ENCODE measurements at regions not wholly inside any gene's neighbourhood (a gene's known extent, or its start where the extent isn't known, plus 50 kb on each side); places are given as distances from the start of the nearest gene placed in this dataset.
"Not testable (repeated sequence)": the region's sequence is repeated elsewhere in the genome, so short reads cannot be mapped to it uniquely, and the experiment has no call there.

- DNase-seq (no peak), ATAC-seq (replicated peaks) (no peak)
- no peaks in the 10 kb centered on the region for H3K27me3 Mint-ChIP-seq
- H3K4me3 Mint-ChIP-seq: no peak overlapping the region
- H3K4me1 Mint-ChIP-seq (ENCODE audit: low read depth in 2 of 2): no peaks in the 10 kb centered on the region
- H3K27ac Mint-ChIP-seq: no peak overlapping the region
- H3K36me3 Mint-ChIP-seq (ENCODE audit: insufficient read depth): no peaks in the 10 kb centered on the region
- no peaks in the 10 kb centered on the region for H3K9me3 Mint-ChIP-seq
Measured at GRCh38 chrX:40385256-40385655, 195.5 kb upstream of the ATP6AP2 start.

DNA sequence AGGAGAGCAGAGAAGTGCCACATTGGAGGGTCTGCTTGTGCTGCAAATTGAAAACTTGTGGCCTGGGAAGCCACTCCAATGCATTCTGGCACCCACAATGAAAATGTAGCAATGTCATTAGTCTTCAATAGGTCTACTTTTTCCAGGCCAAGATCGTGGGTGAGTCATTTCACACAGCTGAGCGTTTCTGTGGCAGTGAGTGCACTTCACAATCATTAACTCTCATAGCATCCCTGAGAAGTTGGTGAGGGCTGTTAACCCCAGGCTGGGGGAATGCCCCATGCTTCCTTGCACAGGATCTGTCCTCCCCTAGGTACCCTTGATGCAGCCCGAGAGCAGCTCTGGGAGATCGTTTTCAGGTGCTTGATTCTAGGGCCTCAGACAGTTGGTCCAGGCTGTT lies 196.8 kb upstream of the ATP6AP2 start:
- no peak overlapping the region for H3K27ac Mint-ChIP-seq
- H3K4me1 Mint-ChIP-seq (ENCODE audit: low read depth in 2 of 2): no peaks in the 10 kb centered on the region
- ATAC-seq (replicated peaks) (no peak), DNase-seq (no peak)
- H3K36me3 Mint-ChIP-seq (ENCODE audit: insufficient read depth): no peaks in the 10 kb centered on the region
- no peaks in the 10 kb centered on the region for H3K9me3 Mint-ChIP-seq
- no peak overlapping the region for H3K4me3 Mint-ChIP-seq
- H3K27me3 Mint-ChIP-seq: no peaks in the 10 kb centered on the region

- no peaks in the 10 kb centered on the region for H3K9me3 Mint-ChIP-seq
- H3K36me3 Mint-ChIP-seq (ENCODE audit: insufficient read depth): no peaks in the 10 kb centered on the region
- H3K4me1 Mint-ChIP-seq (ENCODE audit: low read depth in 2 of 2): no peaks in the 10 kb centered on the region
- H3K4me3 Mint-ChIP-seq: no peak overlapping the region
- no peaks in the 10 kb centered on the region for H3K27me3 Mint-ChIP-seq
- DNase-seq (no peak), ATAC-seq (replicated peaks) (no peak)
- H3K27ac Mint-ChIP-seq: no peak overlapping the region
Measured at GRCh38 chrX:40383360-40383759, 197.4 kb upstream of the ATP6AP2 start.

DNA sequence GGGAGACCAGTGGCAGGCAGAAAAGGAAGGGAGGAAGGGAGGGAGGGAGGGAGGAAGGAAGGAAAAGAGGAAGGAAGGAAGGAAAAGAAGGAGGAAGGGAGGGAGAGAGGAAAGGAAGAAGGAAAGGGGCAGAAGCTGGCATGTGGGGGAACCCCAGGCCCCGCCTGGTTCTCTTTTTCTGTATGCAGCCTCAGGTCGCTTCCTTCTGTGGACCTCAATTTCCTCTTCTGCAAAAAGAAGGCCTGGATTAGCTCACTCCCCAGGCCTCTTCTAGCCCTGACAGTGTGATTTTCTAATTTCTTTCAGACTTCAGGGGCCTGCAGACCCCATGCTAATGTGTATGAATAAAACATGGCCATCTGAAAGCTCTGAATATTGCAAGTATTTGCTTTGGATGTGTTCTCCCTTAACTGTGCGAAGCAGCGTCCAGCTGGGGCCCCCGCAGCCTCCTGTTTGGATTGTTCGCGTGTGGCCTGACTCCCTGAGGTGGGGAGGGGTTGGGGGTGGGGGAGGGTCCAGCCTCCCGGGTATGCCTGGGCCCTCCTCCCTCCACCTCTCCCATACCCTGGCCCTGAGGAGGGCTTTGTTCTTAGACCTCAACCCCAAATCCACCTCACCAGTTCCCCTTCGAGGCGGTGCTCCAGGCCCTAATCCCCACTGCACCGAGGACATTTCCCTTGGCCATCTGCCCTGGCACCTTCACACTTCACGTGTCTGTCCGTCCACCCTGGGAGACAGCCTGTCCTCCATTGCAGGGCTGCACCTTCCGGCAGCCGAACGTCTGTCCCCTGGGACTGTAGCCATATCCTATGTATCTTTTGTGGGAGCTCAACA lies 199.9 kb upstream of the ATP6AP2 start:
- H3K4me1 Mint-ChIP-seq (ENCODE audit: low read depth in 2 of 2): no peaks in the 10 kb centered on the region
- H3K27me3 Mint-ChIP-seq: no peaks in the 10 kb centered on the region
- H3K36me3 Mint-ChIP-seq (ENCODE audit: insufficient read depth): no peaks in the 10 kb centered on the region
- H3K4me3 Mint-ChIP-seq: no peak overlapping the region
- DNase-seq (no peak), ATAC-seq (replicated peaks) (no peak)
- H3K27ac Mint-ChIP-seq: no peak overlapping the region
- H3K9me3 Mint-ChIP-seq: no peaks in the 10 kb centered on the region

GRCh38 chrX:40377684-40378083 lies 203.1 kb upstream of the ATP6AP2 start:
- Mint-ChIP-seq H3K27me3 (no peaks in the 10 kb centered on the region), H3K4me1 (ENCODE audit: low read depth in 2 of 2) (no peaks in the 10 kb centered on the region), H3K9me3 (no peaks in the 10 kb centered on the region), H3K27ac (no peak overlapping the region), H3K36me3 (ENCODE audit: insufficient read depth) (no peaks in the 10 kb centered on the region), H3K4me3 (no peak overlapping the region)
- ATAC-seq (replicated peaks) (no peak), DNase-seq (no peak)

- Mint-ChIP-seq H3K4me3 (no peak overlapping the region), H3K27me3 (no peaks in the 10 kb centered on the region), H3K4me1 (ENCODE audit: low read depth in 2 of 2) (no peaks in the 10 kb centered on the region), H3K36me3 (ENCODE audit: insufficient read depth) (no peaks in the 10 kb centered on the region), H3K9me3 (no peaks in the 10 kb centered on the region), H3K27ac (no peak overlapping the region)
- no peak for ATAC-seq (replicated peaks)
- no peak for DNase-seq
Measured at GRCh38 chrX:40374486-40374885, 206.3 kb upstream of the ATP6AP2 start.

DNA sequence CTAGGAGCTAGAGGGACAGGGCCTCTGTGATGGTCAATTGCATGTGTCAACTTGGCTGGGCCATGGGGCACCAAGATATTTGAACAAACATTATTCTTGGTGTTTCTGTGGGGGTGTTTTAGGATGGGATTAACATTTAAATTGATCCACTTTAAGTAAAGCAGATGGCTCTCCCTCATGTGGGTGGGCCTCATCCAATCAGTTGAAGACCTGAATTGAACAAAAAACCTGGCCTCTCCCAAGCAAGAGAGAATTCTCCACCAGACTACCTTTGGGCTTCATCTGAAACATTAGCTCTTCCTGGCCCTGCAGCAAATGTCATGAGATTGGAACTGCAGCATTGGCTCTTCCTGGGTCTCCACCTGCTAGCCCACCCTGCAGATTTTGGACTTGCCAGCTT lies 207.1 kb upstream of the ATP6AP2 start:
- H3K9me3 Mint-ChIP-seq: no peaks in the 10 kb centered on the region
- ATAC-seq (replicated peaks) (no peak), DNase-seq (no peak)
- H3K27me3 Mint-ChIP-seq: no peaks in the 10 kb centered on the region
- H3K4me3 Mint-ChIP-seq: no peak overlapping the region
- no peaks in the 10 kb centered on the region for H3K4me1 Mint-ChIP-seq (ENCODE audit: low read depth in 2 of 2)
- no peak overlapping the region for H3K27ac Mint-ChIP-seq
- H3K36me3 Mint-ChIP-seq (ENCODE audit: insufficient read depth): no peaks in the 10 kb centered on the region

- Mint-ChIP-seq H3K27ac (no peak overlapping the region), H3K27me3 (no peaks in the 10 kb centered on the region), H3K36me3 (ENCODE audit: insufficient read depth) (no peaks in the 10 kb centered on the region), H3K9me3 (no peaks in the 10 kb centered on the region), H3K4me3 (no peak overlapping the region), H3K4me1 (ENCODE audit: low read depth in 2 of 2) (no peaks in the 10 kb centered on the region)
- ATAC-seq (replicated peaks) (no peak), DNase-seq (no peak)
Measured at GRCh38 chrX:40373025-40373424, 207.7 kb upstream of the ATP6AP2 start.

- H3K27me3 Mint-ChIP-seq: no peaks in the 10 kb centered on the region
- H3K27ac Mint-ChIP-seq: no peak overlapping the region
- no peaks in the 10 kb centered on the region for H3K9me3 Mint-ChIP-seq
- H3K4me3 Mint-ChIP-seq: no peak overlapping the region
- H3K4me1 Mint-ChIP-seq (ENCODE audit: low read depth in 2 of 2): no peaks in the 10 kb centered on the region
- ATAC-seq (replicated peaks) (no peak), DNase-seq (no peak)
- H3K36me3 Mint-ChIP-seq (ENCODE audit: insufficient read depth): no peaks in the 10 kb centered on the region
Measured at GRCh38 chrX:40371376-40371775, 209.4 kb upstream of the ATP6AP2 start.

GRCh38 chrX:40368611-40369061 lies 212.1 kb upstream of the ATP6AP2 start:
- ATAC-seq (replicated peaks): no peak
- Mint-ChIP-seq H3K4me1 (ENCODE audit: low read depth in 2 of 2) (no peaks in the 10 kb centered on the region), H3K27me3 (no peaks in the 10 kb centered on the region), H3K4me3 (no peak overlapping the region), H3K9me3 (no peaks in the 10 kb centered on the region), H3K36me3 (ENCODE audit: insufficient read depth) (no peaks in the 10 kb centered on the region), H3K27ac (no peak overlapping the region)
- no peak for DNase-seq

DNA sequence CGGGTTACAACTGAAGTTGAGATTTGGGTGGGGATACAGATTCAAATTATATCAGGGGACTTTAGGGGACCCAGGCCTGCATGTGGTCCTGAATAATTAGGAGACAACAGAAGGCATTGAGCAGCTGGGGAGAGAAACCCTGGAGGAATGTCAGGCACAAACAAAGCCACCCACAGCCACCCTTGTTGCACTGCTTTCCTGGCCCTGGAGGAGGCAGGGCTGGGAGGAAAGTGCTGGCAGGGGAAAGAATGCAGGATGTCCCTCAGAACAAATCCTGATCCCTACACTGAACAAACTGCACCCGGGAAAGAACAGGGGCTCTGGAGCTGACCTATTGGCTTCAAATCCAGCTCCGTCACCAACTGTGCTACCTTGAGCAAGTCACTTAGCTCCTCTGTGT lies 214.1 kb upstream of the ATP6AP2 start:
- no peaks in the 10 kb centered on the region for H3K36me3 Mint-ChIP-seq (ENCODE audit: insufficient read depth)
- no peaks in the 10 kb centered on the region for H3K9me3 Mint-ChIP-seq
- H3K27ac Mint-ChIP-seq: no peak overlapping the region
- DNase-seq (no peak), ATAC-seq (replicated peaks) (no peak)
- no peaks in the 10 kb centered on the region for H3K27me3 Mint-ChIP-seq
- no peak overlapping the region for H3K4me3 Mint-ChIP-seq
- no peaks in the 10 kb centered on the region for H3K4me1 Mint-ChIP-seq (ENCODE audit: low read depth in 2 of 2)

DNA sequence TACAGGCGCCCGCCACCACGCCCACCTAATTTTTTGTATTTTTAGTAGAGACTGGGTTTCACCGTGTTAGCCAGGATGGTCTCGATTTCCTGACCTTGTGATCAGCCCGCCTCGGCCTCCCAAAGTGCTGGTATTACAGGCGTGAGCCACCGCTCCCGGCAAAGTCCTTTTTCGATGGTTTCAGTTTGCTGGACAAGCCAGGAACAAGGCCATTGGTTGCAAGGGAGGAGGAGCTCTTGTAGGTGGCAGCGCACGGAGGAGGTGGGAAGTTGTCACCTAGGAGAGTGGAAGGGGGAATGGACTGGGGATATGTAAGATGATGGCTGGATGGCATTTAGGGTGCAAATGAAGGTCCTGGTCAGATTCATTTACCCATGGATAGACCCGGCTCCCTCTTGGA lies 218.5 kb upstream of the ATP6AP2 start:
- ATAC-seq (replicated peaks); H3K4me3 Mint-ChIP-seq; DNase-seq; H3K4me1 Mint-ChIP-seq (ENCODE audit: low read depth in 2 of 2); H3K9me3 Mint-ChIP-seq; H3K27me3 Mint-ChIP-seq; H3K36me3 Mint-ChIP-seq (ENCODE audit: insufficient read depth): not testable (repeated sequence)
- peak overlapping the region in 1 of 2 donors; percentile 47 for H3K27ac Mint-ChIP-seq

DNA sequence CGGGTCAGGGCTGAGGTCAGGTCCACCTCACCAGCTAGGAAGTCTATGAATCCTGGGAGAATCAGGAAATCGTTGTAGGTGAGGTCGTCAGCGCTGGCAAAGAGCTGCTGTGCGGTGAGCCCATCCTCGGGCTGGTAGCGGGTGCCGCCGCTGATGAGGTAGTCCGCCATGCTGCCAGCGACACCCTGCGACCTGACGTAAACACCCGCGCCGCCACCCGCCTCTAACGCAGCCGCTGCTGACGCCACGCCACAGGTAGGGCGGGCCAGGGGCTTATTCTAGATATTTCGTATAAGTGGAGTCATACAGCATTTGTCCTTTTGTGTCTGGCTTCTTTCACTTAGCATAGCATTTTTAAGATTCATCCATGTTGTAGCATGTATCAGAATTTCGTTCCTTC lies 220.2 kb upstream of the ATP6AP2 start:
- DNase-seq (no peak), ATAC-seq (replicated peaks) (no peak)
- no peaks in the 10 kb centered on the region for H3K4me1 Mint-ChIP-seq (ENCODE audit: low read depth in 2 of 2)
- no peak overlapping the region for H3K4me3 Mint-ChIP-seq
- no peaks in the 10 kb centered on the region for H3K36me3 Mint-ChIP-seq (ENCODE audit: insufficient read depth)
- no peaks in the 10 kb centered on the region for H3K9me3 Mint-ChIP-seq
- no peaks in the 10 kb centered on the region for H3K27me3 Mint-ChIP-seq
- H3K27ac Mint-ChIP-seq: no peak overlapping the region

- no peak overlapping the region for H3K27ac Mint-ChIP-seq
- no peak overlapping the region for H3K4me3 Mint-ChIP-seq
- no peaks in the 10 kb centered on the region for H3K27me3 Mint-ChIP-seq
- H3K4me1 Mint-ChIP-seq (ENCODE audit: low read depth in 2 of 2): no peaks in the 10 kb centered on the region
- no peaks in the 10 kb centered on the region for H3K9me3 Mint-ChIP-seq
- no peaks in the 10 kb centered on the region for H3K36me3 Mint-ChIP-seq (ENCODE audit: insufficient read depth)
- DNase-seq (no peak), ATAC-seq (replicated peaks) (no peak)
Measured at GRCh38 chrX:40359593-40359992, 221.2 kb upstream of the ATP6AP2 start.

All from effector memory CD8-positive, alpha-beta T cell (primary cell).